Astrocyte (in vitro differentiated cells and primary cell): ENCODE measurements at regions not wholly inside any gene's neighbourhood (a gene's known extent, or its start where the extent isn't known, plus 50 kb on each side); places are given as distances from the start of the nearest gene placed in this dataset.

Source experiments
- EZH2 ChIP-seq: IDR thresholded peaks from 2 replicates; pipeline ENCODE4 v1.6.1; 2012; ENCODE audit warnings: mild to moderate bottlenecking, low read length, inconsistent platforms; ENCODE audit not compliant: insufficient read depth
- TF ChIP-seq, protein P1 (sequence below): IDR thresholded peaks from 2 replicates; pipeline ENCODE4 v1.5.1; 2011; ENCODE audit warnings: low read depth, mild to moderate bottlenecking, inconsistent platforms, low read length, moderate library complexity; ENCODE audit not compliant: insufficient read depth

GRCh38 chr9:95588724-95589588 is 72.2 kb upstream of the PTCH1 start:
- TF ChIP-seq, protein P1, sequence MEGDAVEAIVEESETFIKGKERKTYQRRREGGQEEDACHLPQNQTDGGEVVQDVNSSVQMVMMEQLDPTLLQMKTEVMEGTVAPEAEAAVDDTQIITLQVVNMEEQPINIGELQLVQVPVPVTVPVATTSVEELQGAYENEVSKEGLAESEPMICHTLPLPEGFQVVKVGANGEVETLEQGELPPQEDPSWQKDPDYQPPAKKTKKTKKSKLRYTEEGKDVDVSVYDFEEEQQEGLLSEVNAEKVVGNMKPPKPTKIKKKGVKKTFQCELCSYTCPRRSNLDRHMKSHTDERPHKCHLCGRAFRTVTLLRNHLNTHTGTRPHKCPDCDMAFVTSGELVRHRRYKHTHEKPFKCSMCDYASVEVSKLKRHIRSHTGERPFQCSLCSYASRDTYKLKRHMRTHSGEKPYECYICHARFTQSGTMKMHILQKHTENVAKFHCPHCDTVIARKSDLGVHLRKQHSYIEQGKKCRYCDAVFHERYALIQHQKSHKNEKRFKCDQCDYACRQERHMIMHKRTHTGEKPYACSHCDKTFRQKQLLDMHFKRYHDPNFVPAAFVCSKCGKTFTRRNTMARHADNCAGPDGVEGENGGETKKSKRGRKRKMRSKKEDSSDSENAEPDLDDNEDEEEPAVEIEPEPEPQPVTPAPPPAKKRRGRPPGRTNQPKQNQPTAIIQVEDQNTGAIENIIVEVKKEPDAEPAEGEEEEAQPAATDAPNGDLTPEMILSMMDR = no peak
- no peak for TF ChIP-seq EZH2
